ENCODE measurements at regions not wholly inside any gene's neighbourhood (a gene's known extent, or its start where the extent isn't known, plus 50 kb on each side); places are given as distances from the start of the nearest gene placed in this dataset.

DNA sequence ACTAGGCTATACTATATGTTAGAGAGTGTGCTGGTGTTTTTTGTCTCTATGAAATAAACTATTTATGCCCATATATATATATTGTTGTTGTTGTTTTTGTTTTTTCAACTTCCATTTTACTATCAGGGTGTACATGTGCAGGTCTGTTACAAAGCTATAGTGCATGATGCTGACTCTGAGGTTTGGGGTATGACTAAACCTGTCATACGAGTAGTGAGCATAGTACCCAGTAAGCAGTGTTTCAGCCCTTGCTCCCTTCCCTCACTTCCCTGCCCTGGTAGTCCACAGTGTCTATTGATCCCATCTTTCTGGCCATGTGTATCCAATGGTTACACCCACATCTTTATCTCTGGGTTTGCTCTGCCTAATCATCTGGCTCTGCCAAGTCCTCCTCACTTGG, 101.8 kb downstream of the FAS start:
- Mint-ChIP-seq H3K27ac (no peak overlapping the region), H3K27me3 (ENCODE audit: insufficient read depth, low read depth) (peaks cover 3% of the 10 kb centered on the region), H3K4me1 (peaks cover 7% of the 10 kb centered on the region), H3K4me3 (no peak overlapping the region), H3K9me3 (no peaks in the 10 kb centered on the region), H3K36me3 (no peaks in the 10 kb centered on the region)
- DNase-seq (ENCODE audit: low spot score): no peak
- Histone ChIP-seq H3K27ac (no peak overlapping the region), H2AFZ (replicated peaks) (peak overlapping the region; percentile 26), H3K9ac (no peak overlapping the region), H3K4me3 (no peak overlapping the region), H3K4me1 (no peaks in the 10 kb centered on the region), H3K36me3 (no peaks in the 10 kb centered on the region), H3K79me2 (ENCODE audit: low read depth) (no peaks in the 10 kb centered on the region), H4K20me1 (ENCODE audit: low read depth) (no peaks in the 10 kb centered on the region), H3K27me3 (no peaks in the 10 kb centered on the region), H3K9me3 (ENCODE audit: low read depth) (no peaks in the 10 kb centered on the region), H3F3A (ENCODE audit: low read depth) (no peaks in the 10 kb centered on the region), H3K4me2 (no peak overlapping the region)
- TF ChIP-seq, protein P1, sequence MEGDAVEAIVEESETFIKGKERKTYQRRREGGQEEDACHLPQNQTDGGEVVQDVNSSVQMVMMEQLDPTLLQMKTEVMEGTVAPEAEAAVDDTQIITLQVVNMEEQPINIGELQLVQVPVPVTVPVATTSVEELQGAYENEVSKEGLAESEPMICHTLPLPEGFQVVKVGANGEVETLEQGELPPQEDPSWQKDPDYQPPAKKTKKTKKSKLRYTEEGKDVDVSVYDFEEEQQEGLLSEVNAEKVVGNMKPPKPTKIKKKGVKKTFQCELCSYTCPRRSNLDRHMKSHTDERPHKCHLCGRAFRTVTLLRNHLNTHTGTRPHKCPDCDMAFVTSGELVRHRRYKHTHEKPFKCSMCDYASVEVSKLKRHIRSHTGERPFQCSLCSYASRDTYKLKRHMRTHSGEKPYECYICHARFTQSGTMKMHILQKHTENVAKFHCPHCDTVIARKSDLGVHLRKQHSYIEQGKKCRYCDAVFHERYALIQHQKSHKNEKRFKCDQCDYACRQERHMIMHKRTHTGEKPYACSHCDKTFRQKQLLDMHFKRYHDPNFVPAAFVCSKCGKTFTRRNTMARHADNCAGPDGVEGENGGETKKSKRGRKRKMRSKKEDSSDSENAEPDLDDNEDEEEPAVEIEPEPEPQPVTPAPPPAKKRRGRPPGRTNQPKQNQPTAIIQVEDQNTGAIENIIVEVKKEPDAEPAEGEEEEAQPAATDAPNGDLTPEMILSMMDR (IDR thresholded peaks at IDR 0.05): no peak
- TF ChIP-seq EZH2phosphoT487 (IDR thresholded peaks at IDR 0.05): no peak
- no peak for TF ChIP-seq EZH2 (IDR thresholded peaks at IDR 0.05)

DNA sequence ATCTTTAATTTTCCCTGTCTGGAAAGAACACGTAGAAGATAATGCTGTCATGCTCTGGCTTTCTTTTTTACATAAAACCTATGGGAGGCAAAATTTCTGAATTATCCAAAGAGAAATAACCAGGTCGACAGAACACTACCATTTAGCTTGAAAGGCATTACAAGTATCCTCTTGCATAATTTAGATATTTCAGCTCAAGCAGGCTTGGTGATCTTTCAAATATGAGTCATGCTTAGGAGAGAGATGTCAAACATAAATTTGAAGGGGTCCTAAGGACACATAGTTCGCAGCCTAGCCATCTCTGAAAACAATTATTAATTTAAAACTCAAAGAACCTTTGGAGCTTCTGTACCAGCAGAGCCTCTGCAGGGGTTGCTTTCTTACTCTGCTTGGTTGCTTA, 100.9 kb downstream of the FAS start:
- TF ChIP-seq EZH2 (IDR thresholded peaks at IDR 0.05) (no peak), EZH2phosphoT487 (IDR thresholded peaks at IDR 0.05) (no peak)
- TF ChIP-seq, protein P1 (IDR thresholded peaks at IDR 0.05): no peak
- no peak for DNase-seq (ENCODE audit: low spot score)
- H3F3A ChIP-seq (ENCODE audit: low read depth): no peaks in the 10 kb centered on the region
- Mint-ChIP-seq H3K4me1 (peaks cover 7% of the 10 kb centered on the region), H3K27ac (no peak overlapping the region), H3K36me3 (no peaks in the 10 kb centered on the region), H3K4me3 (no peak overlapping the region), H3K9me3 (no peaks in the 10 kb centered on the region), H3K27me3 (ENCODE audit: insufficient read depth, low read depth) (peaks cover 3% of the 10 kb centered on the region)
- H3K4me3 ChIP-seq: no peak overlapping the region
- H3K9me3 ChIP-seq (ENCODE audit: low read depth): no peaks in the 10 kb centered on the region
- no peaks in the 10 kb centered on the region for H3K36me3 ChIP-seq
- H3K79me2 ChIP-seq (ENCODE audit: low read depth): no peaks in the 10 kb centered on the region
- H3K27me3 ChIP-seq: no peaks in the 10 kb centered on the region
- H3K4me1 ChIP-seq: peaks cover 5% of the 10 kb centered on the region
- no peak overlapping the region for H3K4me2 ChIP-seq
- H3K9ac ChIP-seq: no peak overlapping the region
- H3K27ac ChIP-seq: no peak overlapping the region
- no peaks in the 10 kb centered on the region for H4K20me1 ChIP-seq (ENCODE audit: low read depth)
- H2AFZ ChIP-seq (replicated peaks): no peak overlapping the region

DNA sequence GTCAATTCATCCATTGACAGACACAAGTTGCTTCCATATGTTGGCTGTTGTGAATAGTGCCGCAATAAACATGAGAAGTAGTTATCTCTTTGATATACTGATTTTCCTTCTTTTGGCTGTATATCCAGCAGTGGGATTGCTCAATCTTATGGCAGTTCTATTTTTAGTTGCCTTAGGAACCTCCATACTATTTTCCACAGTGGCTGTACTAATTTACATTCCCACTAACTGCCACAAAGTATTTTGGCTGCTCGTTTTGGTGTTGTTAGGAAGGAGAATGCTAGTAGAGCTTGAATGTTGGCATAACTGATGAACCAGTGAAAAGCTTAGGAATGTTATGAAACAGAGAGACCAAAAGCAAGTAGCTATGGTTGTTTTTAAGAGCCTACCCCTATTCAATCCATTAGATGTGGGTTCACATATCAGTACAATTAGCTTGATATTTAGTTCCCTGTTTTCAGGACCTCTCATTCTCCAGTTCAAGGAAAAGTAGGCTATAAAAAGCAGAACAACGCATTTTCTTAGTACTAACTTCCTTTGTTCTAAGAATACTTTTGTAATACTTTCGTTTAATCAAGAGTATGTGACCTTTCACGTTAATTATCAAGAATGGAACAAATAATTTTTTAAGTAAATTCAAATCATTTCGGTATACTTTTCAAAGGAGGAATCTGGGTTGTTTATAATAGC, 100.3 kb downstream of the FAS start:
- H3K4me3 ChIP-seq: no peak overlapping the region
- no peak overlapping the region for H3K4me3 Mint-ChIP-seq
- H3K27me3 Mint-ChIP-seq (ENCODE audit: insufficient read depth, low read depth): peaks cover 3% of the 10 kb centered on the region
- no peak overlapping the region for H3K4me2 ChIP-seq
- no peak overlapping the region for H3K9ac ChIP-seq
- H3K79me2 ChIP-seq (ENCODE audit: low read depth): no peaks in the 10 kb centered on the region
- H3K36me3 Mint-ChIP-seq: no peaks in the 10 kb centered on the region
- H3K27me3 ChIP-seq: no peaks in the 10 kb centered on the region
- H4K20me1 ChIP-seq (ENCODE audit: low read depth): no peaks in the 10 kb centered on the region
- no peaks in the 10 kb centered on the region for H3F3A ChIP-seq (ENCODE audit: low read depth)
- no peaks in the 10 kb centered on the region for H3K36me3 ChIP-seq
- no peak for DNase-seq (ENCODE audit: low spot score)
- H3K27ac ChIP-seq: no peak overlapping the region
- H3K4me1 ChIP-seq: peaks cover 6% of the 10 kb centered on the region
- TF ChIP-seq EZH2 (IDR thresholded peaks at IDR 0.05) (no peak), EZH2phosphoT487 (IDR thresholded peaks at IDR 0.05) (no peak)
- H3K9me3 ChIP-seq (ENCODE audit: low read depth): no peaks in the 10 kb centered on the region
- no peaks in the 10 kb centered on the region for H3K9me3 Mint-ChIP-seq
- no peak overlapping the region for H2AFZ ChIP-seq (replicated peaks)
- peaks cover 7% of the 10 kb centered on the region for H3K4me1 Mint-ChIP-seq
- H3K27ac Mint-ChIP-seq: no peak overlapping the region

DNA sequence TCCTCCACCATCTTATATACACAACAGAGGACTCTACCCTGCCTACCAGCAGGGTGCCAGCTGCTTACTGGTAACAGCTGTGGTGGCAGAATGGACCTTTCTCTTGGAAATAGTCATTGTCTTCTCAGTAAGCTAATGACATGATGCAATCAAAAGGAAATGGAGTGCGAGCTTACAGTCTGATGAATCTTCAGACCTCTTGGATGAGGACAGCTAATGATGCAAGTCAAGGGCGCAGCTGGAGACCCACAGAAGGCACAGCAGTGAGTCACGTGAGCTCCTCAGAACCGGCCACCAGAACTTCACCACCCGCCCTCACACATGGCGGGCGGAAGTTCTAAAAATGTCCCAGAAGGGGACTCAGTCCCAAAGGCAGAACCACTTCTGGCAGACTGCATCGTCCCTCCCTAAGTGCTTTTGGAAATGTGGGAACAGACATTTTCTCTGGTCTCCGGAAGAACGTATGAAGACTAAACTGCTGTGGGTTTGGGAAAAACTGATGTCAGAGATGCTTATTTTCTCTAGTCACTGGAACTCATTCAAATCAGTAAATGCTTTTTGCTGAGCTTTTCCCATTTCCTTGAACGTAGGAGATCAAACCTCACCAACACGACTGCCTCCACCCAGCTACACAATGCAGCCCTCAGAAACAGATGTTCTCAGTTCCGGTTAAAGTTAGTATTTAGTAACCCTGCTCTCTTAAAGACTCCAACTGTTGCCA, 96.4 kb downstream of the FAS start:
- TF ChIP-seq EZH2 (IDR thresholded peaks at IDR 0.05) (no peak), EZH2phosphoT487 (IDR thresholded peaks at IDR 0.05) (no peak)
- TF ChIP-seq, protein P1 (IDR thresholded peaks at IDR 0.05): no peak
- Histone ChIP-seq H3F3A (ENCODE audit: low read depth) (no peaks in the 10 kb centered on the region), H3K79me2 (ENCODE audit: low read depth) (no peaks in the 10 kb centered on the region), H3K27ac (no peak overlapping the region), H3K36me3 (no peaks in the 10 kb centered on the region), H3K4me3 (no peak overlapping the region), H3K9ac (no peak overlapping the region), H2AFZ (replicated peaks) (peak overlapping the region; percentile 40), H3K4me1 (peaks cover 6% of the 10 kb centered on the region), H3K4me2 (no peak overlapping the region), H3K9me3 (ENCODE audit: low read depth) (no peaks in the 10 kb centered on the region), H4K20me1 (ENCODE audit: low read depth) (no peaks in the 10 kb centered on the region), H3K27me3 (no peaks in the 10 kb centered on the region)
- Mint-ChIP-seq H3K36me3 (no peaks in the 10 kb centered on the region), H3K27me3 (ENCODE audit: insufficient read depth, low read depth) (no peaks in the 10 kb centered on the region), H3K9me3 (no peaks in the 10 kb centered on the region), H3K27ac (no peak overlapping the region), H3K4me1 (peaks cover 4% of the 10 kb centered on the region), H3K4me3 (no peak overlapping the region)
- DNase-seq (ENCODE audit: low spot score): peak; percentile 35
